Glutamatergic neuron (in vitro differentiated cells): ENCODE measurements at regions not wholly inside any gene's neighbourhood (a gene's known extent, or its start where the extent isn't known, plus 50 kb on each side); places are given as distances from the start of the nearest gene placed in this dataset.

ENCODE experiments used
- DNase-seq: peaks from one replicate; pipeline ENCODE4 v3.0.0; 2022
- H3K27ac Mint-ChIP-seq: one replicate; pipeline ENCODE4 v1.8.0; 2020; ENCODE audit warnings: mild to moderate bottlenecking, mixed read lengths, inconsistent platforms; ENCODE audit not compliant: unreplicated experiment
- H3K27me3 Mint-ChIP-seq: one replicate; pipeline ENCODE4 v1.8.0; 2020; ENCODE audit warnings: mild to moderate bottlenecking, moderate library complexity, mixed read lengths, inconsistent platforms; ENCODE audit not compliant: unreplicated experiment
- H3K36me3 Mint-ChIP-seq: one replicate; pipeline ENCODE4 v1.8.0; 2020; ENCODE audit warnings: mild to moderate bottlenecking, mixed read lengths, inconsistent platforms; ENCODE audit not compliant: unreplicated experiment
- H3K4me1 Mint-ChIP-seq: one replicate; pipeline ENCODE4 v1.8.0; 2020; ENCODE audit warnings: mild to moderate bottlenecking, low read depth, mixed read lengths, inconsistent platforms; ENCODE audit not compliant: unreplicated experiment
- H3K4me3 Mint-ChIP-seq: one replicate; pipeline ENCODE4 v1.8.0; 2020; ENCODE audit warnings: mild to moderate bottlenecking, mixed read lengths, inconsistent platforms; ENCODE audit not compliant: unreplicated experiment
- H3K9me3 Mint-ChIP-seq: one replicate; pipeline ENCODE4 v1.8.0; 2020; ENCODE audit warnings: mild to moderate bottlenecking, moderate library complexity, mixed read lengths, inconsistent platforms; ENCODE audit not compliant: unreplicated experiment
- TF ChIP-seq, protein P1 (sequence below): fragments of 200-600 bp; sonication (generic); IDR thresholded peaks from one replicate; pipeline ENCODE4 v1.5.0; 2021; ENCODE audit not compliant: partially characterized antibody, unreplicated experiment

DNA sequence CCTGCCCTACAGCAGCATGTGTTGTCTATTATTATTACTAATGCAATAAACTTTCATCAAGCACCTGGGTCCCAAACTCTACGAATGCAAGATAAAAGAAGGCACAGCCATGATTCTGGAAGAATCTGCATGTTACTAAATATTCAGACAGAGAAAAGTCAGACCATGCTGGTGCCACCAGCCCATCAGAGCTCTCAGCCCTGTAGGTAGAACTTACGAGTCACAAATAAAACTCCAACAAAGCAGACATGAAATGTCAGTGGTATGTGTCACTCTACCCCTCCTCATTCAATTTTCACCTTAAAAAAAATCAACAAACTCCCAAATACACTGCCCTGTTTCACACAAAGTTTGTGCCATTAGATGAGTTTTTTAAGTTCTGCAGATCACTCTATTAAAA is 62.4 kb upstream of the TIAM1 start:
- no peak overlapping the region for H3K4me3 Mint-ChIP-seq
- peaks cover 2% of the 10 kb centered on the region for H3K9me3 Mint-ChIP-seq
- no peaks in the 10 kb centered on the region for H3K27me3 Mint-ChIP-seq
- TF ChIP-seq, protein P1, sequence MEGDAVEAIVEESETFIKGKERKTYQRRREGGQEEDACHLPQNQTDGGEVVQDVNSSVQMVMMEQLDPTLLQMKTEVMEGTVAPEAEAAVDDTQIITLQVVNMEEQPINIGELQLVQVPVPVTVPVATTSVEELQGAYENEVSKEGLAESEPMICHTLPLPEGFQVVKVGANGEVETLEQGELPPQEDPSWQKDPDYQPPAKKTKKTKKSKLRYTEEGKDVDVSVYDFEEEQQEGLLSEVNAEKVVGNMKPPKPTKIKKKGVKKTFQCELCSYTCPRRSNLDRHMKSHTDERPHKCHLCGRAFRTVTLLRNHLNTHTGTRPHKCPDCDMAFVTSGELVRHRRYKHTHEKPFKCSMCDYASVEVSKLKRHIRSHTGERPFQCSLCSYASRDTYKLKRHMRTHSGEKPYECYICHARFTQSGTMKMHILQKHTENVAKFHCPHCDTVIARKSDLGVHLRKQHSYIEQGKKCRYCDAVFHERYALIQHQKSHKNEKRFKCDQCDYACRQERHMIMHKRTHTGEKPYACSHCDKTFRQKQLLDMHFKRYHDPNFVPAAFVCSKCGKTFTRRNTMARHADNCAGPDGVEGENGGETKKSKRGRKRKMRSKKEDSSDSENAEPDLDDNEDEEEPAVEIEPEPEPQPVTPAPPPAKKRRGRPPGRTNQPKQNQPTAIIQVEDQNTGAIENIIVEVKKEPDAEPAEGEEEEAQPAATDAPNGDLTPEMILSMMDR, result no peak
- H3K4me1 Mint-ChIP-seq, result peaks cover 2% of the 10 kb centered on the region
- no peak overlapping the region for H3K27ac Mint-ChIP-seq
- no peaks in the 10 kb centered on the region for H3K36me3 Mint-ChIP-seq
- DNase-seq, result no peak

DNA sequence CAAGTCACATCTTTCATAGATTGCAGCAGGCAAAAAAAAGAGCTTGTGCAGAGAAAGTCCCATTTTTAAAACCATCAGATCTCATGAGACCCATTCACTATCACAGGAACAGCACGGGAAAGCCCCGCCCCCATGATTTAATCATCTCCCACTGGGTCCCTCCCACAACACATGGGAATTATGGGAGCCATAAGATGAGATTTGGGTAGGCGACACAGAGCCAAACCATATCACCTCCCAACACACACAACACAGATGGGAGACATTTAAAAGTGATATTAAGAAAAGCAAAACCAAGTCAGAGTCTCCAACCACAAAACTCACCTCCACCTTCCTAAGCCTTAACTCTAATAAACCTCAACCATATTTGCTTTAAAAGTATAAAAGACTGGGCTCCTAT is 61.5 kb upstream of the TIAM1 start:
- Mint-ChIP-seq H3K4me3 (no peak overlapping the region), H3K27me3 (no peaks in the 10 kb centered on the region), H3K4me1 (peaks cover 2% of the 10 kb centered on the region), H3K9me3 (peaks cover 2% of the 10 kb centered on the region), H3K27ac (no peak overlapping the region), H3K36me3 (no peaks in the 10 kb centered on the region)
- DNase-seq, result no peak
- TF ChIP-seq, protein P1, result no peak

DNA sequence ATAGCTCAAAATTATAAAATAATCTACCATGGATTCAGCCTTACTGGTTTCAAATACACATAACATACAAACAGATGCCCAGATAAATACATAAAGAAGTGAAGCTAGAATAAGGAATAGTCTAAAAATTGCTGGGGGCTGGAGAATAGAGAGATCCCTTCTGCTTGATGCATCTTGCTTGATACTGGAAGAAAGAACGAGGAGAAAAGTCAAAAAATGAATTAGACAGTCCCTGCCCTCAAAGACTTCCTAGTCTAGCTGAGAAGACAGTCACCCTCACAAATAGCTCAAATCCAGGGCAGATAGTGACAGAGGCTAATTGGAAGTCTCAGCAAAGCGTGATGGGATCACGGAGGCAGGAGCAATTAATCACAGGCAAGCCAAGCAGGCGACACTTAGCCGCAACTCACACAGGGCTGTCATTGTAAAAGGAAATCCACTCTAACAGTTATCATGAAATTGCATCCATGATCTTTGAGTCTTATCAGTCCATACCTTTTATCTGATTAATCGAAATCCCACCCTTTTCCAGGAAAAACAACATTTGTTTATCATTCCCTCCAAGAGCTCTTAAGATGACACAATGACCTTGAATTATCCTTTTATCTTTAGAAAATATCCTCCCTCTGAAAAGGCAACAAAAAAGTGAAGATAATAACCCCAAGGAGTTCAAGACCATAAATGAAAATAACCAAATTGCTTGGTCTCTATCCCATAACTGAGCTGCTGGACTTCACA is 59.7 kb upstream of the TIAM1 start:
- H3K27me3 Mint-ChIP-seq, result no peaks in the 10 kb centered on the region
- no peak overlapping the region for H3K27ac Mint-ChIP-seq
- peaks cover 2% of the 10 kb centered on the region for H3K9me3 Mint-ChIP-seq
- no peaks in the 10 kb centered on the region for H3K36me3 Mint-ChIP-seq
- H3K4me1 Mint-ChIP-seq, result peaks cover 2% of the 10 kb centered on the region
- H3K4me3 Mint-ChIP-seq, result no peak overlapping the region
- TF ChIP-seq, protein P1, result no peak
- no peak for DNase-seq

DNA sequence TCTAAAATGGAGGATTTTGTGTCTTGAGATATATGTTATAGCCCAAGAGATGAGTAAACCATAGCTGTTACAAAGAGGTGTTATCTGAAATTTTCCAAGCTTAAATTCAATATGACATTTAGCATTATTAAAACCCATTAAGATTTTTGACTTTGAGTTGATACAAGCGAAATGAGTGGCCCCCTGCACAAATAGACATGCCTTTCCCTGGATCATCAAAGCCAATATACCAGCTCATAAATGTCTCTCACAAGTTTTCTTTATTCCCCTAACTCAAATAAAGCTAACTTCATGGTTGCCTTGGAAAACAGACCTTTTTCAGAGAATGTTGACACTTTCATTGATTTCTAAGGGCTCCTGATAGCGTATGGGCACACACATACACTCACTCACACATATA is 55.5 kb upstream of the TIAM1 start:
- TF ChIP-seq, protein P1, result no peak
- H3K36me3 Mint-ChIP-seq, result no peaks in the 10 kb centered on the region
- H3K27ac Mint-ChIP-seq, result no peak overlapping the region
- no peak overlapping the region for H3K4me3 Mint-ChIP-seq
- peaks cover 3% of the 10 kb centered on the region for H3K27me3 Mint-ChIP-seq
- peaks cover 5% of the 10 kb centered on the region for H3K9me3 Mint-ChIP-seq
- DNase-seq, result no peak
- H3K4me1 Mint-ChIP-seq, result peaks cover 12% of the 10 kb centered on the region

DNA sequence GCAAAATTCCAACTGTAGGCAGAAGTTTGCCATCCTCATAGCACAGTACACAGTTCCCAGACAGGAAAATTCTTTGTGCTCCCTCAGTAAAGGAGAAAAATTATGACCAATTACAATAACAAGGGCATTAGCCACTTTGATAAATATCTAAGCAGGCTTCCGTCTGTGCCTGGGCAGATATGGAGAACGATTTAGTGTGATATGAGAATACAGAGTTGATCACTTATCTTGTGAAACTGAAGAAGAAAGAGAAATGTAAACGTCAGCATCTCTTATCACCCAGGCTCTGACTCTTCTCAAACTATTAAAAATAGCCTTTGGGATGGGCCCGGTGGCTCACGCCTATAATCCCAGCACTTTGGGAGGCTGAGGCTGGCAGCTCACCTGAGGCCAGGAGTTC is 54.5 kb upstream of the TIAM1 start:
- DNase-seq, result no peak
- TF ChIP-seq, protein P1, result no peak
- Mint-ChIP-seq H3K27me3 (peaks cover 4% of the 10 kb centered on the region), H3K9me3 (peaks cover 5% of the 10 kb centered on the region), H3K4me3 (no peak overlapping the region), H3K36me3 (no peaks in the 10 kb centered on the region), H3K27ac (no peak overlapping the region), H3K4me1 (peaks cover 12% of the 10 kb centered on the region)
